ENCODE measurements at regions not wholly inside any gene's neighbourhood (a gene's known extent, or its start where the extent isn't known, plus 50 kb on each side); places are given as distances from the start of the nearest gene placed in this dataset.

DNA sequence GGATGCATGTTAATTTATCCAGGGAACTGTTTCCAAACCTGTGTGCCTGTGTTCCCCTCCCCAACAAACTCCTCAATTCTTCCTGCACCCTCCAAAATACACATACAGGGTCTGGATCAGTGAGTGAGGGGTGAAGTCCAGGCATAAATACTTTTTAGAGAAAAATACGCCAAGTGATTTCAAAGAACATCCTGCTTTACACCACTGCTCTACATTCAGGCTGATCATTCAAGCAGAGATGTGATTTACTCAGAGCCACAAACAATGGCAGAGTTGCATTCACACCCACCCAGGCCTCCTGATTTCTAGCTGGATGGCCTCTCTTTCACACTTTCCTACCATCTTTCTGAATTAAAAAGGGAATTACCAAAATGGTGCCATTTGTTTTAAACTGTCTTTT is 289.5 kb upstream of the SLC14A2 start:
- no peak overlapping the region for H3K4me3 Mint-ChIP-seq
- H3K4me1 ChIP-seq (ENCODE audit: insufficient read depth) = peaks cover 20% of the 10 kb centered on the region
- peaks cover 15% of the 10 kb centered on the region for H3K9me2 ChIP-seq (ENCODE audit: insufficient read depth)
- no peak for TF ChIP-seq ZNF331 (CRISPR knock-in tag; IDR thresholded peaks at IDR 0.05; ENCODE audit: low read depth)
- H3K27me3 ChIP-seq (ENCODE audit: insufficient read depth) = no peaks in the 10 kb centered on the region
- no peaks in the 10 kb centered on the region for H3K36me3 ChIP-seq (ENCODE audit: insufficient read depth)
- H3F3A ChIP-seq (replicated peaks; ENCODE audit: low read depth) = no peaks in the 10 kb centered on the region
- H3K79me2 ChIP-seq (replicated peaks; ENCODE audit: insufficient read depth) = no peaks in the 10 kb centered on the region
- no peak overlapping the region for H3K27ac ChIP-seq (ENCODE audit: low read depth)
- H3K27me3 Mint-ChIP-seq (ENCODE audit: insufficient read depth, low read depth, poor library complexity) = no peaks in the 10 kb centered on the region
- no peak overlapping the region for H3K4me2 ChIP-seq
- no peak for ATAC-seq
- H2AFZ ChIP-seq = no peak overlapping the region
- no peaks in the 10 kb centered on the region for H3K36me3 Mint-ChIP-seq (ENCODE audit: low read depth)
- no peak overlapping the region for H3K4me3 ChIP-seq
- no peak overlapping the region for H3K27ac Mint-ChIP-seq
- DNase-seq (ENCODE audit: low spot score) = no peak
- peaks cover 22% of the 10 kb centered on the region for H3K4me1 Mint-ChIP-seq
- no peaks in the 10 kb centered on the region; the same call in 2 of the 3 replicates for H3K9me3 Mint-ChIP-seq
- H4K20me1 ChIP-seq (replicated peaks; ENCODE audit: insufficient read depth) = no peaks in the 10 kb centered on the region

- H3K27ac ChIP-seq (ENCODE audit: low read depth) = no peak overlapping the region
- H3K27me3 ChIP-seq (ENCODE audit: insufficient read depth) = no peaks in the 10 kb centered on the region
- no peaks in the 10 kb centered on the region for H4K20me1 ChIP-seq (replicated peaks; ENCODE audit: insufficient read depth)
- no peak for DNase-seq (ENCODE audit: low spot score)
- no peak overlapping the region for H3K4me3 Mint-ChIP-seq
- no peak overlapping the region for H3K4me3 ChIP-seq
- no peaks in the 10 kb centered on the region; the same call in 2 of the 3 replicates for H3K9me3 Mint-ChIP-seq
- peaks cover 15% of the 10 kb centered on the region for H3K9me2 ChIP-seq (ENCODE audit: insufficient read depth)
- H3K27ac Mint-ChIP-seq = no peak overlapping the region
- no peak for ATAC-seq
- peaks cover 20% of the 10 kb centered on the region for H3K4me1 ChIP-seq (ENCODE audit: insufficient read depth)
- no peak overlapping the region for H3K4me2 ChIP-seq
- peaks cover 22% of the 10 kb centered on the region for H3K4me1 Mint-ChIP-seq
- H3F3A ChIP-seq (replicated peaks; ENCODE audit: low read depth) = no peaks in the 10 kb centered on the region
- no peaks in the 10 kb centered on the region for H3K27me3 Mint-ChIP-seq (ENCODE audit: insufficient read depth, low read depth, poor library complexity)
- no peaks in the 10 kb centered on the region for H3K36me3 Mint-ChIP-seq (ENCODE audit: low read depth)
- no peaks in the 10 kb centered on the region for H3K79me2 ChIP-seq (replicated peaks; ENCODE audit: insufficient read depth)
- H2AFZ ChIP-seq = no peak overlapping the region
- H3K36me3 ChIP-seq (ENCODE audit: insufficient read depth) = no peaks in the 10 kb centered on the region
- TF ChIP-seq POLR2AphosphoS5 (IDR thresholded peaks at IDR 0.05; ENCODE audit: low read depth) (no peak), CREB1 (CRISPR knock-in tag; IDR thresholded peaks at IDR 0.05; ENCODE audit: low read depth) (no peak), EZH2phosphoT487 (IDR thresholded peaks at IDR 0.05; ENCODE audit: unreplicated experiment) (no peak), REST (IDR thresholded peaks at IDR 0.05; ENCODE audit: unreplicated experiment) (no peak), NANOG (IDR thresholded peaks at IDR 0.05; ENCODE audit: borderline replicate concordance) (no peak), JUNB (IDR thresholded peaks at IDR 0.05; ENCODE audit: unreplicated experiment) (no peak), ZNF114 (CRISPR knock-in tag; IDR thresholded peaks at IDR 0.05) (no peak), STAT1 (IDR thresholded peaks at IDR 0.05; ENCODE audit: unreplicated experiment) (no peak), ZNF331 (CRISPR knock-in tag; IDR thresholded peaks at IDR 0.05; ENCODE audit: low read depth) (no peak)
- TF ChIP-seq, protein P1, sequence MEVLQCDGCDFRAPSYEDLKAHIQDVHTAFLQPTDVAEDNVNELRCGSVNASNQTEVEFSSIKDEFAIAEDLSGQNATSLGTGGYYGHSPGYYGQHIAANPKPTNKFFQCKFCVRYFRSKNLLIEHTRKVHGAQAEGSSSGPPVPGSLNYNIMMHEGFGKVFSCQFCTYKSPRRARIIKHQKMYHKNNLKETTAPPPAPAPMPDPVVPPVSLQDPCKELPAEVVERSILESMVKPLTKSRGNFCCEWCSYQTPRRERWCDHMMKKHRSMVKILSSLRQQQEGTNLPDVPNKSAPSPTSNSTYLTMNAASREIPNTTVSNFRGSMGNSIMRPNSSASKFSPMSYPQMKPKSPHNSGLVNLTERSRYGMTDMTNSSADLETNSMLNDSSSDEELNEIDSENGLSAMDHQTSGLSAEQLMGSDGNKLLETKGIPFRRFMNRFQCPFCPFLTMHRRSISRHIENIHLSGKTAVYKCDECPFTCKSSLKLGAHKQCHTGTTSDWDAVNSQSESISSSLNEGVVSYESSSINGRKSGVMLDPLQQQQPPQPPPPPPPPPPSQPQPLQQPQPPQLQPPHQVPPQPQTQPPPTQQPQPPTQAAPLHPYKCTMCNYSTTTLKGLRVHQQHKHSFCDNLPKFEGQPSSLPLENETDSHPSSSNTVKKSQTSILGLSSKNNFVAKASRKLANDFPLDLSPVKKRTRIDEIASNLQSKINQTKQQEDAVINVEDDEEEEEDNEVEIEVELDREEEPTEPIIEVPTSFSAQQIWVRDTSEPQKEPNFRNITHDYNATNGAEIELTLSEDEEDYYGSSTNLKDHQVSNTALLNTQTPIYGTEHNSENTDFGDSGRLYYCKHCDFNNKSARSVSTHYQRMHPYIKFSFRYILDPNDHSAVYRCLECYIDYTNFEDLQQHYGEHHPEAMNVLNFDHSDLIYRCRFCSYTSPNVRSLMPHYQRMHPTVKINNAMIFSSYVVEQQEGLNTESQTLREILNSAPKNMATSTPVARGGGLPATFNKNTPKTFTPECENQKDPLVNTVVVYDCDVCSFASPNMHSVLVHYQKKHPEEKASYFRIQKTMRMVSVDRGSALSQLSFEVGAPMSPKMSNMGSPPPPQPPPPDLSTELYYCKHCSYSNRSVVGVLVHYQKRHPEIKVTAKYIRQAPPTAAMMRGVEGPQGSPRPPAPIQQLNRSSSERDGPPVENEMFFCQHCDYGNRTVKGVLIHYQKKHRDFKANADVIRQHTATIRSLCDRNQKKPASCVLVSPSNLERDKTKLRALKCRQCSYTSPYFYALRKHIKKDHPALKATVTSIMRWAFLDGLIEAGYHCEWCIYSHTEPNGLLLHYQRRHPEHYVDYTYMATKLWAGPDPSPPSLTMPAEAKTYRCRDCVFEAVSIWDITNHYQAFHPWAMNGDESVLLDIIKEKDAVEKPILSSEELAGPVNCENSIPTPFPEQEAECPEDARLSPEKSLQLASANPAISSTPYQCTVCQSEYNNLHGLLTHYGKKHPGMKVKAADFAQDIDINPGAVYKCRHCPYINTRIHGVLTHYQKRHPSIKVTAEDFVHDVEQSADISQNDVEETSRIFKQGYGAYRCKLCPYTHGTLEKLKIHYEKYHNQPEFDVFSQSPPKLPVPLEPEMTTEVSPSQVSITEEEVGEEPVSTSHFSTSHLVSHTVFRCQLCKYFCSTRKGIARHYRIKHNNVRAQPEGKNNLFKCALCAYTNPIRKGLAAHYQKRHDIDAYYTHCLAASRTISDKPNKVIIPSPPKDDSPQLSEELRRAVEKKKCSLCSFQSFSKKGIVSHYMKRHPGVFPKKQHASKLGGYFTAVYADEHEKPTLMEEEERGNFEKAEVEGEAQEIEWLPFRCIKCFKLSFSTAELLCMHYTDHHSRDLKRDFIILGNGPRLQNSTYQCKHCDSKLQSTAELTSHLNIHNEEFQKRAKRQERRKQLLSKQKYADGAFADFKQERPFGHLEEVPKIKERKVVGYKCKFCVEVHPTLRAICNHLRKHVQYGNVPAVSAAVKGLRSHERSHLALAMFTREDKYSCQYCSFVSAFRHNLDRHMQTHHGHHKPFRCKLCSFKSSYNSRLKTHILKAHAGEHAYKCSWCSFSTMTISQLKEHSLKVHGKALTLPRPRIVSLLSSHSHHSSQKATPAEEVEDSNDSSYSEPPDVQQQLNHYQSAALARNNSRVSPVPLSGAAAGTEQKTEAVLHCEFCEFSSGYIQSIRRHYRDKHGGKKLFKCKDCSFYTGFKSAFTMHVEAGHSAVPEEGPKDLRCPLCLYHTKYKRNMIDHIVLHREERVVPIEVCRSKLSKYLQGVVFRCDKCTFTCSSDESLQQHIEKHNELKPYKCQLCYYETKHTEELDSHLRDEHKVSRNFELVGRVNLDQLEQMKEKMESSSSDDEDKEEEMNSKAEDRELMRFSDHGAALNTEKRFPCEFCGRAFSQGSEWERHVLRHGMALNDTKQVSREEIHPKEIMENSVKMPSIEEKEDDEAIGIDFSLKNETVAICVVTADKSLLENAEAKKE (CRISPR knock-in tag; IDR thresholded peaks at IDR 0.05) = no peak
- TF ChIP-seq, protein P2, sequence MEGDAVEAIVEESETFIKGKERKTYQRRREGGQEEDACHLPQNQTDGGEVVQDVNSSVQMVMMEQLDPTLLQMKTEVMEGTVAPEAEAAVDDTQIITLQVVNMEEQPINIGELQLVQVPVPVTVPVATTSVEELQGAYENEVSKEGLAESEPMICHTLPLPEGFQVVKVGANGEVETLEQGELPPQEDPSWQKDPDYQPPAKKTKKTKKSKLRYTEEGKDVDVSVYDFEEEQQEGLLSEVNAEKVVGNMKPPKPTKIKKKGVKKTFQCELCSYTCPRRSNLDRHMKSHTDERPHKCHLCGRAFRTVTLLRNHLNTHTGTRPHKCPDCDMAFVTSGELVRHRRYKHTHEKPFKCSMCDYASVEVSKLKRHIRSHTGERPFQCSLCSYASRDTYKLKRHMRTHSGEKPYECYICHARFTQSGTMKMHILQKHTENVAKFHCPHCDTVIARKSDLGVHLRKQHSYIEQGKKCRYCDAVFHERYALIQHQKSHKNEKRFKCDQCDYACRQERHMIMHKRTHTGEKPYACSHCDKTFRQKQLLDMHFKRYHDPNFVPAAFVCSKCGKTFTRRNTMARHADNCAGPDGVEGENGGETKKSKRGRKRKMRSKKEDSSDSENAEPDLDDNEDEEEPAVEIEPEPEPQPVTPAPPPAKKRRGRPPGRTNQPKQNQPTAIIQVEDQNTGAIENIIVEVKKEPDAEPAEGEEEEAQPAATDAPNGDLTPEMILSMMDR (conservative IDR thresholded peaks at IDR 0.05; ENCODE audit: low read depth in 2 of 2) = no peak
Observed at GRCh38 chr18:45326505-45326904, 288.8 kb upstream of the SLC14A2 start.
